ENCODE measurements at regions not wholly inside any gene's neighbourhood (a gene's known extent, or its start where the extent isn't known, plus 50 kb on each side); places are given as distances from the start of the nearest gene placed in this dataset.

- no peak for TF ChIP-seq CTCF (IDR thresholded peaks at IDR 0.05)
- ATAC-seq (no peak), DNase-seq (no peak)
- Mint-ChIP-seq H3K27me3 (ENCODE audit: low read depth in 2 of 2) (peaks cover 3 to 4% of the 10 kb centered on the region in 2 donors), H3K9me3 (no peaks in the 10 kb centered on the region), H3K27ac (no peak overlapping the region), H3K4me3 (no peak overlapping the region), H3K4me1 (no peaks in the 10 kb centered on the region), H3K36me3 (no peaks in the 10 kb centered on the region)
- Histone ChIP-seq H3K4me1 (ENCODE audit: control insufficient read depth, insufficient read depth, low read length) (no peaks in the 10 kb centered on the region), H3K27ac (ENCODE audit: low read length) (no peak overlapping the region), H3K9me3 (ENCODE audit: control insufficient read depth, insufficient read depth, low read length) (peaks cover under 1% of the 10 kb centered on the region), H3K4me3 (ENCODE audit: low read length) (no peak overlapping the region), H3K36me3 (ENCODE audit: control insufficient read depth, insufficient read depth, low read length) (no peaks in the 10 kb centered on the region), H3K27me3 (ENCODE audit: control insufficient read depth, insufficient read depth, low read length) (no peaks in the 10 kb centered on the region)
- intact Hi-C loops (cut with micrococcal nuclease), result no loop called here
- WGBS (ENCODE audit: insufficient coverage), result 96% methylated on average over 3 of the region's 3 CpGs
Observed at GRCh38 chr10:4329225-4329624, 496.8 kb upstream of the AKR1E2 start.

- Mint-ChIP-seq H3K27me3 (ENCODE audit: low read depth in 2 of 2) (peaks cover 4 to 12% of the 10 kb centered on the region in 2 donors), H3K4me1 (no peaks in the 10 kb centered on the region), H3K4me3 (no peak overlapping the region), H3K36me3 (no peaks in the 10 kb centered on the region), H3K9me3 (no peaks in the 10 kb centered on the region), H3K27ac (no peak overlapping the region)
- no peaks in the 10 kb centered on the region for H3K27me3 ChIP-seq (ENCODE audit: control insufficient read depth, insufficient read depth, low read length)
- WGBS (ENCODE audit: insufficient coverage), result 94% methylated on average over 4 of the region's 5 CpGs
- no peak for TF ChIP-seq CTCF (IDR thresholded peaks at IDR 0.05)
- no peak overlapping the region for H3K27ac ChIP-seq (ENCODE audit: low read length)
- H3K4me1 ChIP-seq (ENCODE audit: control insufficient read depth, insufficient read depth, low read length), result no peaks in the 10 kb centered on the region
- no peaks in the 10 kb centered on the region for H3K9me3 ChIP-seq (ENCODE audit: control insufficient read depth, insufficient read depth, low read length)
- H3K4me3 ChIP-seq (ENCODE audit: low read length), result no peak overlapping the region
- intact Hi-C loops (cut with micrococcal nuclease), result no loop called here
- no peaks in the 10 kb centered on the region for H3K36me3 ChIP-seq (ENCODE audit: control insufficient read depth, insufficient read depth, low read length)
- DNase-seq, result no peak
- ATAC-seq, result no peak
Observed at GRCh38 chr10:4326647-4327046, 499.4 kb upstream of the AKR1E2 start.

- Histone ChIP-seq H3K27me3 (ENCODE audit: control insufficient read depth, insufficient read depth, low read length) (no peaks in the 10 kb centered on the region), H3K4me3 (ENCODE audit: low read length) (no peak overlapping the region), H3K9me3 (ENCODE audit: control insufficient read depth, insufficient read depth, low read length) (no peaks in the 10 kb centered on the region), H3K36me3 (ENCODE audit: control insufficient read depth, insufficient read depth, low read length) (no peaks in the 10 kb centered on the region), H3K27ac (ENCODE audit: low read length) (no peak overlapping the region), H3K4me1 (ENCODE audit: control insufficient read depth, insufficient read depth, low read length) (no peaks in the 10 kb centered on the region)
- no peaks in the 10 kb centered on the region for H3K4me1 Mint-ChIP-seq
- no peaks in the 10 kb centered on the region for H3K36me3 Mint-ChIP-seq
- ATAC-seq (no peak), DNase-seq (no peak)
- H3K9me3 Mint-ChIP-seq, result no peaks in the 10 kb centered on the region
- intact Hi-C loops (cut with micrococcal nuclease), result no loop called here
- H3K27ac Mint-ChIP-seq, result no peak overlapping the region
- peaks cover 4 to 12% of the 10 kb centered on the region in 2 donors for H3K27me3 Mint-ChIP-seq (ENCODE audit: low read depth in 2 of 2)
- no peak for TF ChIP-seq CTCF (IDR thresholded peaks at IDR 0.05)
- 93% methylated on average over 8 of the region's 8 CpGs for WGBS (ENCODE audit: insufficient coverage)
- H3K4me3 Mint-ChIP-seq, result no peak overlapping the region
Observed at GRCh38 chr10:4319870-4320367, 506.1 kb upstream of the AKR1E2 start.

- Histone ChIP-seq H3K4me3 (ENCODE audit: low read length) (no peak overlapping the region), H3K27me3 (ENCODE audit: control insufficient read depth, insufficient read depth, low read length) (no peaks in the 10 kb centered on the region), H3K36me3 (ENCODE audit: control insufficient read depth, insufficient read depth, low read length) (no peaks in the 10 kb centered on the region), H3K27ac (ENCODE audit: low read length) (no peak overlapping the region), H3K9me3 (ENCODE audit: control insufficient read depth, insufficient read depth, low read length) (no peaks in the 10 kb centered on the region), H3K4me1 (ENCODE audit: control insufficient read depth, insufficient read depth, low read length) (no peaks in the 10 kb centered on the region)
- H3K36me3 Mint-ChIP-seq, result no peaks in the 10 kb centered on the region
- DNase-seq (no peak), ATAC-seq (no peak)
- 94% methylated on average over 13 of the region's 13 CpGs for WGBS (ENCODE audit: insufficient coverage)
- peaks cover 0 to 11% of the 10 kb centered on the region in 2 donors for H3K27me3 Mint-ChIP-seq (ENCODE audit: low read depth in 2 of 2)
- H3K27ac Mint-ChIP-seq, result no peak overlapping the region
- no peaks in the 10 kb centered on the region for H3K9me3 Mint-ChIP-seq
- H3K4me3 Mint-ChIP-seq, result no peak overlapping the region
- intact Hi-C loops (cut with micrococcal nuclease), result no loop called here
- no peaks in the 10 kb centered on the region for H3K4me1 Mint-ChIP-seq
- no peak for TF ChIP-seq CTCF (IDR thresholded peaks at IDR 0.05)
Observed at GRCh38 chr10:4316161-4316810, 509.7 kb upstream of the AKR1E2 start.

All from natural killer cell (primary cell).